Fibroblast of upper back skin (primary cell): ENCODE measurements at regions not wholly inside any gene's neighbourhood (a gene's known extent, or its start where the extent isn't known, plus 50 kb on each side); places are given as distances from the start of the nearest gene placed in this dataset.
"Not testable (repeated sequence)": the region's sequence is repeated elsewhere in the genome, so short reads cannot be mapped to it uniquely, and the experiment has no call there.

Source experiments
- DNase-seq: peaks from one replicate; pipeline ENCODE4 v3.0.0-alpha.2; 2013

DNA sequence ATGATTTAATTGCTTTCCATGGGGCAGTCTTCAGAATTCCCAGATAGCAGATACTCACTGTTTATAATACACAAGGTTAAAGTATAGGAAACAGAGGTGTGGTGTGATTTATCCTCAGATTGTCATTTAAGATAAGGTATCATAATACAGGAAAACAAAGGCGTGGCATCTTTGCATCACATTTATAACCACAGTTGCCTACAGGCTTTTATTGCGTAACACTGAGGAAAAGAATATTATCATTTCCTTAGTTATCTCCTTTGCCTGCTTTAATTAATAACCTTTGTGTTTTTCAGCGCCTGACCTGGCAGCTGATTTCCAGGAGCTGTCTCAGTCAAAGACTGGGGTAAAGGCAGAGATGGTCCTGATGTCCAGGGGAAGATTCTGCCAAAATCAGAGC is 68.8 kb downstream of the SSX7 start:
- DNase-seq, result no peak

DNA sequence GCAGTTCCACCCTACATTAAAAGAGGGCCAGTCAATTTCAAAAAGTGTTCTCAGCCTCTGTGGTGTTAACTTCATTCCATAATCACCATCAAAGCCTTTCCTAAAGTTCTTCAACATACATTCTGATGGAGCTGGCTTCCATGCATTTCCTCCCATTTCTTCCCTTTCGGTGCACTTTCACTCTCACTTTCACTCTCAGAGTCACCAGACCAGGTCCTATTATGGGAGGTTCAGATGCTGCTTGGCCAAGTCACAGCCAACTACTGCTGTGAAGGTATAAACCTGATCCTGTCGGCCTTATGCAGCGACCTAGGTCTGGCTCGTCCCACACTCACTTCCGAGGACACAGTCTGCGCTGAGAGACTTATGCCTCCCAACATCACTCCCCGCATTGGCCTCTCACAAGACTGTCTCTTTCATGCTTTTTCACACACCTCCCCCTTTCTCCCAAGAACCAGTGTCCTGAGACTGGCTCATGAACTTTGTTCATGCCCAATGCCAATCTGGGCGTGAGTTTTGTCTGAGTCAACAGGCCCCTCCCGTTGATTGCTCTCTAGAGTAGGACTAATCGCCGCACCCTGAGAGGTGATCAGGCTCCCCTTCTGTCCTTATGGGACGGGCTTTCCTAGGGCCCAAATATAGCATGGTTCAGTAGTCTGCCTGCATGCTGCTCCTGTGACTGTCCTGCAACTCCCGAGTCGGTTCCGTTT is 60.8 kb upstream of the XAGE1B start:
- no peak for DNase-seq

DNA sequence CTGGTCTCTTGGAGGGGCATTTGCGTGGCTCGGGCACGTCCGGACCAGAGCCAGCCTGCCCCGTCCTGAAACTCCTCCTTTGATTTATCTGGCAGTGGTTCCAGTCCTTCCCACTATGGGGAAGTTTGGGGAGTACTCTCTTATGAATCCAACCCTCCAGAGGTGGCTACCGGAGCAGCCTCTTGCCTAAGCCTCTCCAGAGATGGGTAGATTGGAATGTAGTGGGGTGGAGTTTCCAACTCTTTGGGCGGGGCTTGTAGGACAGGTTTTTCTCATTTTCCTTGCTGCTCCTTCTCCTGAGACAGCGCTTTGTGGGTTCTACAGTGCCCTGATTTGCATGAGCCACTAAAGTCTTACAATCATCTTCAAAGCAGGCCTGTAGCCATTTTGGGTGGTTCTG is 60.1 kb upstream of the XAGE1B start:
- no peak for DNase-seq

DNA sequence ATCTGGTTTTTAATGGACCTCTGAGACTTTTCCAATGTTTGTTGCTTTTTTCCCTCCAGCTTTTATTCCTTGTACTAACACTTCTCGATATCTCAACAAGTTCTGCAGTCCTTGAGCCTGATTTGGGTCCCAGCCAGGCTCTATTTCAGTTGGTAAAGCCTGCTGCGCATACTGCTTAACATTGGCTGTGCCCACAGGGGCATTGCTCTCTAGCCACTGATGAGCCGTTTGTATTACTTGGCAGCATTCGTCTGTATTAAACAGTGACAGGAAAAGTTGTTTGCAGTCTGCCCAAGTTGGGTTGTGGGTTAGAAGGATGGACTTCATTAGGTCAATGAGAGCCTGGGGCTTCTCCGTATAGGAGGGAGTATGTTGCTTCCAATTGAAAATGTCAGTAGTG is 59.6 kb upstream of the XAGE1B start:
- DNase-seq, result no peak

DNA sequence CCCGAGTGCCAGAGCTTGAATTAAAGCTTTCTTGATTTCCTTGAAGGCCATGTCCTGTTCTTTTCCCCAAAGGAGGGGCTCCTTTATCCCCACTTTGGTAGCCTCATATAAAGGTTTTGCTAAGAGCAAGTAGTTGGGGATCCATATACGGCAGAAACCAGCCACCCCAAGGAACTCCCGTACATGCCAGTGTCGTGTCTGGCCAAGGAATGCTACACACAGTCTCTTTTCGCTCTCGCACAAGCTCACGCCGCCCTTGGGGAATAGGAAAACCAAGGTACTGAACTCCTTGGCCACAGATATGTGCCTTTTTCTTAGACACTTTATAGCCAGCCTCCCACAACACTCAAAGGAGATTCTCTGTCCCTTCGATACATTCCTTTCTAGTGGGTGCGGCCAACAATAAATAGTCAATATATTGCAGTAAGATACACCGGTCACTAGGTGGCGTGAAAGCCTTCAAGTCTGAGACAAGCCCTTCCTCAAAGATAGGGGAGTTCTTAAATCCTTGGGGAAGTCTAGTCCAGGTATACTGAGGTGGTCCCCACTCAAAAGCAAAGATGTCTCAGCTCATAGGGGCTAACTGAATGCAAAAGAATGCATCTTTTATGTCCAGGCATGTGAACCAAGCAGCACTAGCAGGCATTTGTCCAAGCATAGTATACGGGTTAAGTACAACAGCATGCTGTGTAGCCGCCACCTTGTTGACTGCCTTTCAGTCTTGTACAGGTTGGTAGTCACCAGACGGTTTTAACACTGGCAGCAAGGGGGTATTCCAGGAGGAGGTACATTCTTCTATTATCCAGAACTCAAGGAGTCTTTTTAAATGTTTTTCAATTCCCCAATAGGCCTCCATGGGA is 57.8 kb upstream of the XAGE1B start:
- DNase-seq, result peak; percentile 65

DNA sequence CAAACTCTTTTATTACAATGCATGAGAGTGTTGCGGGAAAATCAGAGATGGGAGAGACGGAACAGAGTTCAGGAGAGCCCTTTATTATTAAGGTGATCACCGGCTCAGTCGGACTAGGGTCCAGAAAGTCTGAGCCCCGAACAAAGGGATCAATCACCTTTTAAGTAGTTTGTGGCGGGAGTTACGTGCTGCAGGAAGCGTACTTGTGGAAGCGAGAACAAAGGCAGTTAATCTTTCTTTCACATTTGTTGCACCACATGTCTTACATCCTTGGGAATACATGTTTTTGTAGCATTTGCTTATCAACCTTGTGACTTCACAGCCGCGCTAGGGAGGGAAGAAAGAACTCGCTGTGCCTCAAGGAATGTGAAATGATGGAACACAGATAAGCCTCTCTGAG is 51.3 kb upstream of the XAGE1B start:
- not testable (repeated sequence) for DNase-seq
